HUES48 (cell line): ENCODE measurements at regions not wholly inside any gene's neighbourhood (a gene's known extent, or its start where the extent isn't known, plus 50 kb on each side); places are given as distances from the start of the nearest gene placed in this dataset.
"Not testable (repeated sequence)": the region's sequence is repeated elsewhere in the genome, so short reads cannot be mapped to it uniquely, and the experiment has no call there.

Source experiments
- H3K27ac ChIP-seq: one replicate; pipeline ENCODE4 v1.7.0; 2013; ENCODE audit warnings: low read depth, low read length, inconsistent platforms
- H3K27me3 ChIP-seq: 2 replicates; pipeline ENCODE4 v1.6.1; 2013; ENCODE audit warnings: mild to moderate bottlenecking, low read length; ENCODE audit not compliant: control insufficient read depth, insufficient read depth
- H3K36me3 ChIP-seq: 2 replicates; pipeline ENCODE4 v1.6.1; 2013; ENCODE audit warnings: low read length; ENCODE audit not compliant: control insufficient read depth, insufficient read depth
- H3K4me1 ChIP-seq: 2 replicates; pipeline ENCODE4 v1.6.1; 2013; ENCODE audit warnings: mild to moderate bottlenecking, low read length; ENCODE audit not compliant: control insufficient read depth, insufficient read depth
- H3K4me3 ChIP-seq: 2 replicates; pipeline ENCODE4 v1.5.1; 2013; ENCODE audit warnings: mild to moderate bottlenecking, low read depth, low read length
- H3K9ac ChIP-seq: 2 replicates; pipeline ENCODE4 v1.6.1; 2013; ENCODE audit warnings: mild to moderate bottlenecking, low read depth, low read length, moderate library complexity
- H3K9me3 ChIP-seq: 2 replicates; pipeline ENCODE4 v1.6.1; 2013; ENCODE audit warnings: low read length; ENCODE audit not compliant: control insufficient read depth, insufficient read depth

- Histone ChIP-seq H3K9ac (no peak overlapping the region), H3K27ac (no peak overlapping the region), H3K9me3 (no peaks in the 10 kb centered on the region), H3K4me3 (no peak overlapping the region), H3K27me3 (no peaks in the 10 kb centered on the region), H3K4me1 (peaks cover 5% of the 10 kb centered on the region), H3K36me3 (no peaks in the 10 kb centered on the region)
Measured at GRCh38 chr12:28771968-28772367, 377.1 kb upstream of the FAR2 start.

- Histone ChIP-seq H3K27me3 (no peaks in the 10 kb centered on the region), H3K36me3 (no peaks in the 10 kb centered on the region), H3K9me3 (no peaks in the 10 kb centered on the region), H3K9ac (no peak overlapping the region), H3K27ac (no peak overlapping the region), H3K4me3 (no peak overlapping the region), H3K4me1 (peaks cover 5% of the 10 kb centered on the region)
Measured at GRCh38 chr12:28775556-28775955, 373.5 kb upstream of the FAR2 start.

GRCh38 chr12:28776220-28776619 is 372.9 kb upstream of the FAR2 start:
- Histone ChIP-seq H3K36me3 (no peaks in the 10 kb centered on the region), H3K4me3 (no peak overlapping the region), H3K27me3 (no peaks in the 10 kb centered on the region), H3K9me3 (no peaks in the 10 kb centered on the region), H3K9ac (no peak overlapping the region), H3K27ac (no peak overlapping the region), H3K4me1 (peaks cover 5% of the 10 kb centered on the region)

- H3K27me3 ChIP-seq: no peaks in the 10 kb centered on the region
- no peaks in the 10 kb centered on the region for H3K9me3 ChIP-seq
- H3K9ac ChIP-seq: no peak overlapping the region
- no peaks in the 10 kb centered on the region for H3K36me3 ChIP-seq
- no peak overlapping the region for H3K4me3 ChIP-seq
- H3K27ac ChIP-seq: no peak overlapping the region
- H3K4me1 ChIP-seq: peaks cover 5% of the 10 kb centered on the region
Measured at GRCh38 chr12:28776913-28777422, 372.1 kb upstream of the FAR2 start.

GRCh38 chr12:28777603-28778365 is 371.3 kb upstream of the FAR2 start:
- H3K9ac ChIP-seq: no peak overlapping the region
- peaks cover 5% of the 10 kb centered on the region for H3K4me1 ChIP-seq
- H3K27ac ChIP-seq: no peak overlapping the region
- H3K4me3 ChIP-seq: no peak overlapping the region
- H3K27me3 ChIP-seq: no peaks in the 10 kb centered on the region
- no peaks in the 10 kb centered on the region for H3K9me3 ChIP-seq
- no peaks in the 10 kb centered on the region for H3K36me3 ChIP-seq

- Histone ChIP-seq H3K36me3 (no peaks in the 10 kb centered on the region), H3K4me1 (peaks cover 5% of the 10 kb centered on the region), H3K9me3 (no peaks in the 10 kb centered on the region), H3K27ac (no peak overlapping the region), H3K27me3 (no peaks in the 10 kb centered on the region), H3K9ac (no peak overlapping the region), H3K4me3 (no peak overlapping the region)
Measured at GRCh38 chr12:28780096-28780495, 369.0 kb upstream of the FAR2 start.

- no peaks in the 10 kb centered on the region for H3K27me3 ChIP-seq
- H3K4me1 ChIP-seq: peaks cover 5% of the 10 kb centered on the region
- no peak overlapping the region for H3K4me3 ChIP-seq
- H3K27ac ChIP-seq: no peak overlapping the region
- H3K9ac ChIP-seq: no peak overlapping the region
- no peaks in the 10 kb centered on the region for H3K9me3 ChIP-seq
- H3K36me3 ChIP-seq: no peaks in the 10 kb centered on the region
Measured at GRCh38 chr12:28780960-28781359, 368.1 kb upstream of the FAR2 start.

- no peaks in the 10 kb centered on the region for H3K27me3 ChIP-seq
- H3K4me3 ChIP-seq: no peak overlapping the region
- no peak overlapping the region for H3K27ac ChIP-seq
- H3K4me1 ChIP-seq: peaks cover under 1% of the 10 kb centered on the region; the same call in 1 of the 2 replicates
- H3K9ac ChIP-seq: no peak overlapping the region
- no peaks in the 10 kb centered on the region for H3K9me3 ChIP-seq
- H3K36me3 ChIP-seq: no peaks in the 10 kb centered on the region
Measured at GRCh38 chr12:28781671-28782652, 367.1 kb upstream of the FAR2 start.

- no peak overlapping the region for H3K4me3 ChIP-seq
- H3K9ac ChIP-seq: no peak overlapping the region
- no peaks in the 10 kb centered on the region for H3K9me3 ChIP-seq
- H3K36me3 ChIP-seq: no peaks in the 10 kb centered on the region
- no peak overlapping the region for H3K27ac ChIP-seq
- H3K4me1 ChIP-seq: no peaks in the 10 kb centered on the region
- H3K27me3 ChIP-seq: no peaks in the 10 kb centered on the region
Measured at GRCh38 chr12:28782812-28783211, 366.3 kb upstream of the FAR2 start.

- no peaks in the 10 kb centered on the region for H3K9me3 ChIP-seq
- no peaks in the 10 kb centered on the region for H3K27me3 ChIP-seq
- H3K27ac ChIP-seq: no peak overlapping the region
- no peaks in the 10 kb centered on the region for H3K4me1 ChIP-seq
- no peaks in the 10 kb centered on the region for H3K36me3 ChIP-seq
- H3K4me3 ChIP-seq: no peak overlapping the region
- H3K9ac ChIP-seq: no peak overlapping the region
Measured at GRCh38 chr12:28787151-28787550, 361.9 kb upstream of the FAR2 start.

GRCh38 chr12:28788256-28788655 is 360.8 kb upstream of the FAR2 start:
- H3K4me1 ChIP-seq: not testable (repeated sequence)

More at GRCh38 chr12:28788256-28788655, 360.8 kb upstream of the FAR2 start:
- H3K27ac ChIP-seq, H3K36me3 ChIP-seq, H3K27me3 ChIP-seq, H3K4me3 ChIP-seq, H3K9ac ChIP-seq, H3K9me3 ChIP-seq: not testable (repeated sequence)
